AG10803 (cell line): ENCODE measurements at regions not wholly inside any gene's neighbourhood (a gene's known extent, or its start where the extent isn't known, plus 50 kb on each side); places are given as distances from the start of the nearest gene placed in this dataset.

Experiments used
- DNase-seq: peaks from one replicate; pipeline ENCODE4 v3.0.0; 2010; ENCODE audit warnings: low read depth
- H3K4me3 ChIP-seq: 2 replicates; pipeline ENCODE4 v1.5.1; 2011; ENCODE audit warnings: mild to moderate bottlenecking, low read length, control low read depth
- CTCF ChIP-seq: conservative IDR thresholded peaks from 2 replicates; pipeline ENCODE4 v1.5.1; 2011; ENCODE audit warnings: mild to moderate bottlenecking, low read length, control low read depth, inconsistent platforms

DNA sequence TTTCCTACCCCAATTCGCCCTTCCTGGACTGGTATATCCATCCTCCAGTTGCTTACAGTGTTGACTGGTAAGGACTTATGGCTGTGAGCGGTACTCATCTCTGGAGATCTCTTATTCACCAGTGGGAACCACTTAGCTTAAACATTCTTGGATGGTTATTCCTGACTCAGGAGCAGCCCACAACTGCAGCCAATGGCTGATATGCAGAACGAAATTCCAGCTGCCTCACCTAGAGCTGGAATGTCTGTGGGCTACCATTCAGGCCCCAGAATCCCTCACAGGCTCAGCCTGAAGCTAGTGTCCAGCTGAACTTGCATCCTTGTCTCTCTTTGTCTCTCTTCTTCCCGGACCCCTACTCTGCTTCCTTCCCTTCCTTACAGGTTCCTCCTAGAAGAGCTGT is 138.9 kb upstream of the SMIM31 start:
- no peak overlapping the region for H3K4me3 ChIP-seq
- no peak for DNase-seq
- no peak for TF ChIP-seq CTCF

DNA sequence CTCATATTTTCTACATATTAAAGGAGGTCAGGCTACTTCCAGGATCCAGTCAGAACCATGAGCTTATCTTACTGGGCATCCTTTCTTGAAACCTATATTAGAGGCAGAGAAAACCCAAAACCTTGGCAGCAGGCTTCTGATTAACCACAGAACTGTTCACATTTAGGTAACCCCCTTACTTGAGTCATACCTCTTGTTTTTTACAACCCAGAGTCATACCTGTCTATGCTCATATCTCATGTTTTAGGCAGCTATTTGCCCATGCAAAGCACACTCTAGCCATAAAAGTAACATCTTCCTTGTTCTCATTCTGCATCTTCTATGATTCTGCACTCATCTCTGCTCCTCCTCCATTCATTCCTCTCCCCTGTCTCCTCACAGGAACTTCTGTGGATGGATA is 138.0 kb upstream of the SMIM31 start:
- no peak for TF ChIP-seq CTCF
- no peak for DNase-seq
- H3K4me3 ChIP-seq = no peak overlapping the region

DNA sequence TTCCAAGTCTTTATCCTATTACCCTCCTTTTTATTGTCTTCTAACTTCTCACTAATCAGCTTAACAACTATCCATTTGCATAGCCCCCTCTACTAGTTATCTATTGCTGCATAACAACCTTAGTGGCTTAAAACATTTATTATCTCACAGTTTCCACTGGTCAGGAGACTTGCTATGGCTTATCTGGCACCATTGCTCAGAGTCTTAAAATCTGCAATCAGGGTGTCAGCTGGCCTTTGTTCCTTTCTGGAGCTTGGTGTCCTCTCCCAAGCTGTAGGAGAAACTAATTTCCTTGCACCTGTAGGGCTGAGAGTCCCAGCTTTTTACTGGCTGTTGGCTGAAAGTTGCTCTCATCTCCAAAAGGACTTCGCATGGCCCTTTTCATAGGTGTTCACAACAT is 137.0 kb upstream of the SMIM31 start:
- no peak overlapping the region for H3K4me3 ChIP-seq
- no peak for TF ChIP-seq CTCF
- no peak for DNase-seq

- no peak overlapping the region for H3K4me3 ChIP-seq
- no peak for TF ChIP-seq CTCF
- no peak for DNase-seq
Measured at GRCh38 chr4:164617426-164617825, 136.5 kb upstream of the SMIM31 start.

DNA sequence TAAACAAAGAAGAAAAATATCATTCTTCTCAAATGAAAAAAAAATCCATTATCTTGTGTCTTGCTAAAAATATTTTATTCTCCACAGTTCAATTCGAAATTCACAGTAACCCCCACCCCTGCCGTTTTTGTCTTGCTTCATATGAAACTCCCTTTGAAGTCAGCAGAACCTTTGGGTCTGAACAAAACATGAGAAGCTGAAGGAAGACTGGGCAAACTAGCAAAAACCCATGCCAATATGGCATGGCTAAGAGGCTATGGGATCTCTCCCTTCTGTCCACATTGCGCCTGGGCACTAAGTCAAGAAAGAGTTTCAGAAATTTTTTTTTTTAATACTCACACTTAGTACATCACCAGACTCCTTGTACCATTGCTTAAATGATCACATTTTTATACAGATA is 136.0 kb upstream of the SMIM31 start:
- no peak for TF ChIP-seq CTCF
- H3K4me3 ChIP-seq = no peak overlapping the region
- DNase-seq = no peak

- DNase-seq = no peak
- no peak overlapping the region for H3K4me3 ChIP-seq
- TF ChIP-seq CTCF = no peak
Measured at GRCh38 chr4:164621886-164622521, 131.9 kb upstream of the SMIM31 start.

DNA sequence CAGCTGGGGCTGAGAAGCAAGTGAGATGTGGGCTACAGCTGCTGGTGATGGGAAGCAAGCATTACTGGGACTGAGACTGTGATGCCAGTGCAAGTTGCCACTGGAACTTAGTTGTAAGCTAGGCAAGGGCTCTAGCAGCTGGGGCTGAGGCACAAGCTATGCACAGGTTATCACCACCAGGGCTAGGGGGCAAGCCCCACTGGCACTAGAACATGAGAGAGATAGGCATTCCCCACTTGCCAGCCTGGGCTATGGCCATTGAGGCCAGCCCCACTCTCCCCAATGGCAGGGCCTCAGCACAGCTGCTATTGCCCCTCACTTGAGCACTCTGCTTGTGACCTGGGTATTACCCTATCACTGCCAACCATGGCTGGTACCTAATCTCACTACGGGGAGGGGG is 130.8 kb upstream of the SMIM31 start:
- TF ChIP-seq CTCF = no peak
- no peak overlapping the region for H3K4me3 ChIP-seq

More for the DNA sequence above, 130.8 kb upstream of the SMIM31 start:
- no peak for DNase-seq
